ENCODE measurements at regions not wholly inside any gene's neighbourhood (a gene's known extent, or its start where the extent isn't known, plus 50 kb on each side); places are given as distances from the start of the nearest gene placed in this dataset.

DNA sequence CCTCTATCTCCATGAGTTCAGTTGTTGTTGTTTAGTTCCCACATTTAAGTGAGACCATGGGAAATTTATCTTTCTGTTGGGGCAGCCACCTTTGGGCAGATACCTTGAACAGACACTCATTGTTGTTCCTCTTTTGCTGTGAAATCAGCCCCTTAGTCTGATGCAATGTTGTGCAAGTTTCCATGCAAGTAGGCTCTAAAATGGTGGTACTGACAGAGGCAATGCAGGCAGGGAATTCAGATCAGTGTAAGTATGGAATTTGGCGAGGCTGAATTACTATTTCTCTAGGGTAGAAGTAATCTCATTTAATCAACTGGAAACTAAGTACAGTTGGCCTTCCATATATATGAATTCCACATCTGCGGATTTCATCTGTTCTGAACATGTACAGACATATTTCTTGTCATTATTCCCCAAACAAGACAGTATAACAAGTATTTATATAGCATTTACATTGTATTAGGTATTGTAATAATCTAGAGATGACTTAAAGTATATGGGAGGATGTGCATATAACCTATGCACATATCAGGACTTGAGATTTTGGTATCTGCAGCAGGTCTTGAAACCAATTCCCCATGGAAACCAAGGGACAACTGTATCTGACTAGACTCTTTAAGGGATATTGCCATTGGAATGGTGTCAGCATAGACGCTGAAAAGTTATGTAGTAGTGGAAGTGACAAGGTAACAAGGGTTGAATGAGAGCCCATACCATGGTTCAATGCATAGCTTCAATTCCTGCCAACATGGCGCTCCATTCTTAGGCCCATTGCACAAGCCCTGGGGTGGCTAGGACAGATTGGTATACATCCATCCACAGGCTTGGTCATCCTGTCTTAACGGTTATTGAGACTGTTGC lies 281.5 kb upstream of the HTR2A start:
- CTCF ChIA-PET, result no interaction called here
- Mint-ChIP-seq H3K27ac (peak overlapping the region; percentile 40), H3K4me1 (ENCODE audit: low read depth) (no peaks in the 10 kb centered on the region), H3K4me3 (no peak overlapping the region), H3K9me3 (no peaks in the 10 kb centered on the region), H3K36me3 (ENCODE audit: low read depth) (no peaks in the 10 kb centered on the region), H3K27me3 (ENCODE audit: low read depth) (peaks cover 5% of the 10 kb centered on the region)
- DNase-seq, result no peak
- intact Hi-C loops (cut with micrococcal nuclease), result no loop called here

DNA sequence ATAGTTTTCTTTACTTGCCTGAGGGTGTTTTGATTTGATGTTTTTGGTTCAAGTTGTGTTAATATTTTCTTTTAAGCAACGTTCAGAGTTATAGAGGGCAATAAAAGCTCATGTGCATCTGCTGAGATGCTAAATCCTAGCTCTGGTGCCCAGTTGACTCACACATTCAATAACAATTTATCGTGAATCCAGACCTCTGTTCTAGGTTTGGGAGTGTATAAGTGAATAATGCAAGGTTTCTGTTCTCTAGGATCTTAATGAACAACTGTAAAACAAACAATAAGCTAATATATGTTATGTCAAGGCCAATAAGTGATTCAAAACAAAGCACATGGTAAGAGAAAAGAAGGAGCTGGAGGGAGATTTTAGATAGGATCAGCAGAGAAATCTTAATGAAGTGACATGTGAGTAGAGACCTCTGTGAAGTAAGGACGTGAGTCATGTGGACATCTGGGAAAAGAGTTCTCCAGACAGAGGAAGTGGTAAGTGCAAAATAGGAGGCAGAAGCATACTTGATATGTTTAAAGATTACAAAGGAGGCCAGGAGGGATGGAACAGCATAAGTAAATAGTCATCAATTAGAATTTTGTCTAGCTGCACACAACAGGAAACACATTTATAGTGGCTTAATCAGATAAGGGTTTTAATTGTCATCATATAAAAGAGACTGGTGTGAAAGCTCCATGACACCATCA lies 278.5 kb upstream of the HTR2A start:
- Mint-ChIP-seq H3K27me3 (ENCODE audit: low read depth) (no peaks in the 10 kb centered on the region), H3K36me3 (ENCODE audit: low read depth) (no peaks in the 10 kb centered on the region), H3K9me3 (no peaks in the 10 kb centered on the region), H3K4me1 (ENCODE audit: low read depth) (no peaks in the 10 kb centered on the region), H3K4me3 (no peak overlapping the region), H3K27ac (no peak overlapping the region)
- intact Hi-C loops (cut with micrococcal nuclease), result no loop called here
- DNase-seq, result no peak
- CTCF ChIA-PET, result no interaction called here

DNA sequence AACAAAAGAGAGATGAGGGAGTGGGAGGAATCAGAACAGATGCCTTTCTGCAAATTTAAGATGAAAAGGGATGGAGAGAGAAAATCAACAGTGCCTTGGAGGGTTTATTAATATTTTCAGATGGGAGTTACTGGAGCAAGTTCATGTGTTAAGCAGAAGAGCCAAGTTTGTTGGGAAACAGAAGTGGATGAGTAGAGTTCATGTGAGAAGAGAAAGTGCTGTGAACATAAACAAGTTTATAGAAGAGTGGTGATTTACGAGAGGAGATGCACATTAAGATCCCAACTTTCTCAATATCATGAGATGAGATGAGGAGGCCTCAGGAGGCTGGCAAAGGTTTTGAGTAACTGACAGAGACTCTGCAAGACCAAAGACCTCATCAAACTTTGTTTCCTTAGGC lies 274.1 kb upstream of the HTR2A start:
- Mint-ChIP-seq H3K4me1 (ENCODE audit: low read depth) (no peaks in the 10 kb centered on the region), H3K9me3 (no peaks in the 10 kb centered on the region), H3K27ac (no peak overlapping the region), H3K36me3 (ENCODE audit: low read depth) (no peaks in the 10 kb centered on the region), H3K4me3 (no peak overlapping the region), H3K27me3 (ENCODE audit: low read depth) (no peaks in the 10 kb centered on the region)
- DNase-seq, result no peak
- CTCF ChIA-PET, result no interaction called here
- intact Hi-C loops (cut with micrococcal nuclease), result no loop called here

DNA sequence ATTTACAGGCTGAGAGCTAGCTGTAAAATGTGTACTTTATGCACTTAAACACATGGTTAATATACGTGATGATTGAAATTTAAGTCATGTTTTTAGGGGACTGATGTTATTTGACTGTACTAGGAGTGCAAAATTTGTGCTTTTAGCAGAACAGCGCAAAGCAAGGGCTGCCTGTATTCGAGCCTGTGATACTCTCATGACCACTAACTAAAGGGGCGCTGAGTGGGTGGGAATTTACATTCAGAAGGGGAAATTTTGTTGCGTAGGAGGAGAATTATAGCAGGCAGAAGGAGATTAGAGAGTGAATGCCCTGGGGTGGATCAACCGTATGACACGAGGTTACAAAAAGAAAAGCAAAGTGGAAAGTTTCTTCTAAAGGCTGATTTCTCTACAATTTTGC lies 271.8 kb upstream of the HTR2A start:
- CTCF ChIA-PET, result no interaction called here
- H3K4me3 Mint-ChIP-seq, result no peak overlapping the region
- no peaks in the 10 kb centered on the region for H3K9me3 Mint-ChIP-seq
- no peak for DNase-seq
- H3K36me3 Mint-ChIP-seq (ENCODE audit: low read depth), result no peaks in the 10 kb centered on the region
- intact Hi-C loops (cut with micrococcal nuclease), result no loop called here
- no peaks in the 10 kb centered on the region for H3K27me3 Mint-ChIP-seq (ENCODE audit: low read depth)
- H3K27ac Mint-ChIP-seq, result no peak overlapping the region
- no peaks in the 10 kb centered on the region for H3K4me1 Mint-ChIP-seq (ENCODE audit: low read depth)

DNA sequence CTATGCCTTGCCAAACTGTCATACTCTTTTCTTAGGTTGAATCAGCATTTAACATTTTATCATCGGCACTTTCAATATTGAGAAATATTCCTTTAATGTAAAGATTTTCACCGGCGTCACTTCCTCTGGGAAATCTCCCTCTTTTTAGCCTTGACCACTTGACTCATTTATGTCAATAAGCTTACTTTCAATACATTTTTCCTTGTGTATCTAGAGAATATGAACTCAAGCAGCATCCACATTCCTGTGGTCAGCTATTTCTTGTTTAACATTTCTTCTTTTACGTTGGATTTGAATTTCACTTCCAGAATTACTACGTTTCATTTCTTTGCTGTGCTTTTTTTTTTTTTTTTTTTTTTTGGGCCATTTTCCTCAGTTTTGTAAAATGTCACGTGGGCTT lies 271.2 kb upstream of the HTR2A start:
- Mint-ChIP-seq H3K36me3 (ENCODE audit: low read depth) (no peaks in the 10 kb centered on the region), H3K27me3 (ENCODE audit: low read depth) (no peaks in the 10 kb centered on the region), H3K9me3 (no peaks in the 10 kb centered on the region), H3K27ac (no peak overlapping the region), H3K4me3 (no peak overlapping the region), H3K4me1 (ENCODE audit: low read depth) (no peaks in the 10 kb centered on the region)
- CTCF ChIA-PET, result no interaction called here
- intact Hi-C loops (cut with micrococcal nuclease), result no loop called here
- DNase-seq, result no peak

DNA sequence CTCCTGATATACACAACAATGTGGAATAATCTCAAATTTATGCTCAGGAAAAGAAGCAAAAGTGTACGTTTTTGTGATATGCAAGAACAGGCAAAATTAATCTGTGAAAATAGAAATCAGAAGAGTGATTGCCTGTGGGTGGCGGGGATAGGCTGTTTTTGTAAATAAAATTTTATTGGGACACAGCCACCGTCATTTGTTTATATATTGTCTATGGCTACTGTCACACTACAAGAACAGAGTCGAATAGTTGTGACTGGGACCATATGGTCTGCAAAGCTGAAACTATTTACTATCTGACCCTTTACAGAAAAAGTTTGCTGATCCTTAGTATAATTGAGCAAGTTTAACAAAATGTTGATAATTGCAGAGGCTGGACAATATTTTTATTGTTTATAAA lies 269.5 kb upstream of the HTR2A start:
- Mint-ChIP-seq H3K9me3 (no peaks in the 10 kb centered on the region), H3K36me3 (ENCODE audit: low read depth) (no peaks in the 10 kb centered on the region), H3K4me3 (no peak overlapping the region), H3K27me3 (ENCODE audit: low read depth) (no peaks in the 10 kb centered on the region), H3K4me1 (ENCODE audit: low read depth) (no peaks in the 10 kb centered on the region), H3K27ac (no peak overlapping the region)
- intact Hi-C loops (cut with micrococcal nuclease), result no loop called here
- DNase-seq, result no peak
- CTCF ChIA-PET, result no interaction called here

DNA sequence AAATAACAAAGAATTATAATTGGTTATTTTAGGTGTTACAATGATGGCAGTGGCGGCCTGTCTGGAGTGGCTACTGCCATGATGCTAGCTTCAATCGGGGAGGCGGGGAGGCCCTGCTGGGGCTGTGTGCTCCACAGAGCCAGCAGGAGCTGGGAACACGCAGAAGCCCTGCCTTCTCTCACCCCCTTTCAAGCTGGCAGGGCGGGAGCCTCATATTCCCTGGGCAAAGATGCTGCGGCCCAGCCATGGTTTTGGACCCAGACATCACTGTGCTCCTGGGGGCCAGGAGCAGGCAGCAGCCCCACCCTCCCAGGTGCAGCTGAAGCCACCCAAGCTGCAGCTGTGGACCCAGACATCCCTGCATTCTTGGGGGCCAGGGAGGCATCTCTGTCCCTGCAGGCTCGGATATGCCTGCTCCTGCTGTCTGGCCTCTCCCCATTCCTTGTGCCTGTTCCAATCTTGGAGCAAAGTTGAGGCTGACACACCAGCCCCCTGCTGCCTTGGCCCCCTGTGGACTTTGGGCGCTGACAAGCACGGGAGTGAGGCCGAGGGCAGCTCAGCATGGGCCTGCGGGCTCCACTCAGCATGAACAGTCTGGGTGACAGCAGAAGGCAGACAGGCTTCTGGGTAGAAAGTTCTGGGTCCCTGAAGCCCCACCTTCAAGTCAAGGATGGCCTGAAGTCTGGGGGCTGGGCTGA lies 263.1 kb upstream of the HTR2A start:
- CTCF ChIA-PET, result no interaction called here
- H3K4me1 Mint-ChIP-seq (ENCODE audit: low read depth), result no peaks in the 10 kb centered on the region
- no peaks in the 10 kb centered on the region for H3K36me3 Mint-ChIP-seq (ENCODE audit: low read depth)
- H3K27ac Mint-ChIP-seq, result no peak overlapping the region
- intact Hi-C loops (cut with micrococcal nuclease), result no loop called here
- no peak overlapping the region for H3K4me3 Mint-ChIP-seq
- peaks cover 8% of the 10 kb centered on the region for H3K27me3 Mint-ChIP-seq (ENCODE audit: low read depth)
- H3K9me3 Mint-ChIP-seq, result no peaks in the 10 kb centered on the region
- no peak for DNase-seq

DNA sequence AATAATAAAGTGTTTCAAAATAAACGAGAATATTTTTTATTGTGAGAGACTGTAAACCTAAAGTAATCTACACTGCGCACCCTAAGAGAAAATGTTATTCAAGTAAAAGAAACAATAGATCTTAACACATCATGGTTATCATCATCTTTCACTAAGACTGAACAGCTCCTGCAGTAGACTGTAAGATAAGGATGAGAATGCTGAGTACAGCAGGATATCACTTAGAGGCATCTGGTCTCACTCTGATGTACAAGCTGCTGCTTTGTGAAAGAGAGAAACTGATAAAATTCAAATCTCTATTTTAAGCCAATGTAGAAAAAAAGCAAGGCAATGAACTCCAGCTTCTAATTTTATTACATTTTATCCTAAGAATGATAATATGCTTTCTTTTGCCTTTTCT lies 261.7 kb upstream of the HTR2A start:
- Mint-ChIP-seq H3K4me1 (ENCODE audit: low read depth) (no peaks in the 10 kb centered on the region), H3K4me3 (no peak overlapping the region), H3K27me3 (ENCODE audit: low read depth) (peaks cover 11% of the 10 kb centered on the region), H3K27ac (no peak overlapping the region), H3K36me3 (ENCODE audit: low read depth) (no peaks in the 10 kb centered on the region), H3K9me3 (no peaks in the 10 kb centered on the region)
- intact Hi-C loops (cut with micrococcal nuclease), result no loop called here
- CTCF ChIA-PET, result no interaction called here
- DNase-seq, result no peak

DNA sequence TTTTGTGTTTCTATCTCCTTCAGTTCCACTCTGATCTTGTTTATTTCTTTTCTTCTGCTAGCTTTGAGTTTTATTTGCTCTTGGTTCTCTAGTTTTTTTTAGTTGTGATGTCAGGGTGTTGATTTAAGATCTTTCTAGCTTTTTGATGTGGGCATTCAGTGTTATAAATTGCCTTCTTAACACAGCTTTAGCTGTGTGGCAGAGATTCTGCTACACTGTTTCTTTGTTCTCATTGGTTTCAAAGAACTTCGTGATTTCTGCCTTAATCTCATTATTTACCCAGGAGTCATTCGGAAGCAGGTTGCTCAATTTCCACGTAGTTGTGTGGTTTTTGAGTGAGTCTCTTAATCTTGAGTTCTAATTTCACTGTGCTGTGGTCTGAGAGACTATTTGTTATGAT lies 251.7 kb upstream of the HTR2A start:
- intact Hi-C loops (cut with micrococcal nuclease), result no loop called here
- Mint-ChIP-seq H3K4me3 (no peak overlapping the region), H3K27me3 (ENCODE audit: low read depth) (no peaks in the 10 kb centered on the region), H3K4me1 (ENCODE audit: low read depth) (no peaks in the 10 kb centered on the region), H3K36me3 (ENCODE audit: low read depth) (no peaks in the 10 kb centered on the region), H3K9me3 (no peaks in the 10 kb centered on the region), H3K27ac (no peak overlapping the region)
- CTCF ChIA-PET, result interaction anchor here (0.6 kb wide), 1 partner anchor 131 kb away, joined by 3 read pairs; no protein-coding TSS in a partner anchor
- no peak for DNase-seq

DNA sequence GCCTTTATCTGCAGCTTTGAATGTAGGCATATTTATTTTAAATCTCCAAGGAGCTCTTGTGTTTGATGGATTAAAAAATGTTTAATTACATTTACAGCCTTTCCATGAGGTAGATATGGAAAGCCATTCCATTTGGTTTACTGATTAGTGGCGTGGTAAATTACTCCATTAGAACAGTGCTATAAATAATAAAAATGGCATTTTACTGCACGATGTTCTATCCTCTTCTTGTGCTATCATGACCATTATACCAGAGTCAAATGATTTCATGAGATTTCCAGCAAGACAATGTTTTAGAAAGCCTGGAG lies 250.9 kb upstream of the HTR2A start:
- no peaks in the 10 kb centered on the region for H3K9me3 Mint-ChIP-seq
- intact Hi-C loops (cut with micrococcal nuclease), result no loop called here
- H3K27me3 Mint-ChIP-seq (ENCODE audit: low read depth), result no peaks in the 10 kb centered on the region
- H3K4me3 Mint-ChIP-seq, result no peak overlapping the region
- H3K36me3 Mint-ChIP-seq (ENCODE audit: low read depth), result no peaks in the 10 kb centered on the region
- CTCF ChIA-PET, result no interaction called here
- no peak for DNase-seq
- H3K4me1 Mint-ChIP-seq (ENCODE audit: low read depth), result no peaks in the 10 kb centered on the region
- no peak overlapping the region for H3K27ac Mint-ChIP-seq

DNA sequence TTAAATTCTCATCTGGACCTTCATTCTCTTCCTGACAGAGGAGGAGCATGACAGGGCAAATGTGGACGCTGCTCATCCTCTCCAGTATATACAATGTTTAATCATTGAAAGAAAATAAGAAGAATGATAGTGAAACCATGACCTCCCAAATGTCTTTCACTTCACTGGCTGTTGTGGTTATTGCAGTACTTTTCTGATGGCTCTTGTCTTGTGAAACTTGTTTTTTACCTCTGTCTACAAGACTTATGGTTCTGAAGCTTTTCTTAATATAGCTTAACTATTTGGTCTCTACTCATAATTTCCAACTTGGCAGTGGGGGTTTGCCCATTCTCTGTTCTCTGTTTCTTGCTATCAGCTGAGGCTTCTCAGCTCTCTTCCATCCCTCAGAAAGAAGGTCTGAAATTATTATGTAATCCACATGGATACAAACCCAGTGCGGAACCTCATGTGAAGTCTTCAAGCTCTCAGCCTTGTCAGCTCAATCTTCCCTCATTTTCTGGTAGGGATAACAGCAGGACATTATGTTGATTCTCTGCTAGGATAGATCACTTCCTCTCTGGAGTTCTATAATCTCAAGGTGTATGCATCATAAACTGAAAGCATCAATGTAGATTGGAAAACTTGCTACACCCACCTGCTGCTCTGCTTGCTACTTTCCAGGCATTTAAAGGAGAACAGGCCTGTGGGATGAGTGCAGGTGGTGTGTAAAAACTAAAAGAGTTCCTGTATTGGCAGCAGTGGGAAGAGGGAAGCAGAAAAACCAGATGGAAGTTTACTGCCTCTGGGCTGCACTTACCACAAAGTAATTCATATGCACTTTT lies 250.3 kb upstream of the HTR2A start:
- intact Hi-C loops (cut with micrococcal nuclease), result no loop called here
- CTCF ChIA-PET, result no interaction called here
- H3K27me3 Mint-ChIP-seq (ENCODE audit: low read depth), result no peaks in the 10 kb centered on the region

DNA sequence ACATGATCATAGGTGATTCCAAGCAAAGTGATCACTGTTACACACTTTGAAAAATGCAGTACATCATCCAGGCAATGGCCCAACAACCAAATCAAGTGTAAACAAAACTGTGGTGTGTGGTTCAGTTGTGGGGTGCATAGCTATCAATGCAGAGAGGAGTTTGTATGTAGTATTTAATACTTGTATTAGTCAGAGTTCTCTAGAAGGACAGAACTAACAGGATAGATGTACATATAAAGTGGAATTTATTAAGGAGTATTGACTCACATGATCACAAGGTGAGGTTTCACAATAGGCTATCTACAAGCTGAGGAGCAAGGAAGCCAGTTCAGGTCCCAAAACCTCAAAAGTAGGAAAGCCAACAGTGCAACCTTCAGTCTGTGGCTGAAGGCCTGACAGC lies 249.3 kb upstream of the HTR2A start:
- Mint-ChIP-seq H3K27me3 (ENCODE audit: low read depth) (peaks cover 3% of the 10 kb centered on the region), H3K36me3 (ENCODE audit: low read depth) (no peaks in the 10 kb centered on the region), H3K9me3 (no peaks in the 10 kb centered on the region), H3K4me1 (ENCODE audit: low read depth) (no peaks in the 10 kb centered on the region), H3K4me3 (no peak overlapping the region), H3K27ac (no peak overlapping the region)
- CTCF ChIA-PET, result no interaction called here
- no peak for DNase-seq
- intact Hi-C loops (cut with micrococcal nuclease), result no loop called here

More for the DNA sequence above, 250.3 kb upstream of the HTR2A start:
- Mint-ChIP-seq H3K36me3 (ENCODE audit: low read depth) (no peaks in the 10 kb centered on the region), H3K4me3 (no peak overlapping the region), H3K9me3 (no peaks in the 10 kb centered on the region), H3K27ac (no peak overlapping the region), H3K4me1 (ENCODE audit: low read depth) (no peaks in the 10 kb centered on the region)
- no peak for DNase-seq
